HEK293T (cell line): ENCODE measurements at regions not wholly inside any gene's neighbourhood (a gene's known extent, or its start where the extent isn't known, plus 50 kb on each side); places are given as distances from the start of the nearest gene placed in this dataset.

Experiments
- CTCF ChIA-PET: fragments of 350-600 bp; formaldehyde crosslinking; extraction: SDS; loops from one replicate; lab custom pipeline; 2021; ENCODE audit warnings: antibody characterized with exemption, inconsistent platforms; lab: Yijun Ruan, JAX
- POLR2A ChIA-PET: fragments of 350-600 bp; formaldehyde crosslinking; extraction: SDS; loops from one replicate; lab custom pipeline; 2020; ENCODE audit warnings: antibody characterized with exemption, inconsistent platforms; lab: Yijun Ruan, JAX
- DNase-seq: peaks from one replicate; pipeline ENCODE4 v3.0.0; 2012; ENCODE audit warnings: mixed read lengths; ENCODE audit errors: extremely low spot score
- ARNT ChIP-seq: fragments of 450-650 bp; IDR thresholded peaks from 2 replicates; pipeline ENCODE4 v1.6.1; 2017; ENCODE audit warnings: mild to moderate bottlenecking
- BHLHE40 ChIP-seq: fragments of 450-650 bp; IDR thresholded peaks from 2 replicates; pipeline ENCODE4 v1.6.1; 2016; ENCODE audit warnings: mild to moderate bottlenecking, moderate library complexity, borderline replicate concordance
- CTBP1 ChIP-seq: fragments of 450-650 bp; IDR thresholded peaks from 2 replicates; pipeline ENCODE4 v1.6.1; 2016; ENCODE audit warnings: borderline replicate concordance
- ELF4 ChIP-seq: fragments of 450-650 bp; IDR thresholded peaks from 2 replicates; pipeline ENCODE4 v1.6.1; 2017; ENCODE audit warnings: antibody characterized with exemption
- FOXA1 ChIP-seq: fragments of 450-650 bp; IDR thresholded peaks from 2 replicates; pipeline ENCODE4 v1.6.1; 2016; ENCODE audit warnings: mild to moderate bottlenecking
- FOXK2 ChIP-seq: fragments of 450-650 bp; IDR thresholded peaks from 2 replicates; pipeline ENCODE4 v1.6.1; 2016; ENCODE audit warnings: mild to moderate bottlenecking
- FOXM1 ChIP-seq: fragments of 450-650 bp; IDR thresholded peaks from 2 replicates; pipeline ENCODE4 v1.6.1; 2017; ENCODE audit warnings: mild to moderate bottlenecking, borderline replicate concordance
- HDGF ChIP-seq: fragments of 450-650 bp; IDR thresholded peaks from 2 replicates; pipeline ENCODE4 v1.6.1; 2017; ENCODE audit warnings: antibody characterized with exemption, borderline replicate concordance
- L3MBTL2 ChIP-seq: fragments of 450-650 bp; conservative IDR thresholded peaks from 2 replicates; pipeline ENCODE4 v1.6.1; 2016; ENCODE audit warnings: mild to moderate bottlenecking
- LEF1 ChIP-seq: fragments of 450-650 bp; IDR thresholded peaks from 2 replicates; pipeline ENCODE4 v1.6.1; 2017; ENCODE audit warnings: mild to moderate bottlenecking, borderline replicate concordance
- NFRKB ChIP-seq: fragments of 450-650 bp; IDR thresholded peaks from 2 replicates; pipeline ENCODE4 v1.6.1; 2016; ENCODE audit warnings: mild to moderate bottlenecking, moderate library complexity
- PKNOX1 ChIP-seq: fragments of 450-650 bp; IDR thresholded peaks from 2 replicates; pipeline ENCODE4 v1.6.1; 2016
- SP1 ChIP-seq: fragments of 450-650 bp; IDR thresholded peaks from 2 replicates; pipeline ENCODE4 v1.6.1; 2017
- SUZ12 ChIP-seq: fragments of 450-650 bp; IDR thresholded peaks from 2 replicates; pipeline ENCODE4 v1.6.1; 2016; ENCODE audit warnings: mild to moderate bottlenecking
- TARDBP ChIP-seq: fragments of 450-650 bp; IDR thresholded peaks from 2 replicates; pipeline ENCODE4 v1.6.1; 2016
- ZNF384 ChIP-seq: fragments of 450-650 bp; IDR thresholded peaks from 2 replicates; pipeline ENCODE4 v1.6.1; 2016

DNA sequence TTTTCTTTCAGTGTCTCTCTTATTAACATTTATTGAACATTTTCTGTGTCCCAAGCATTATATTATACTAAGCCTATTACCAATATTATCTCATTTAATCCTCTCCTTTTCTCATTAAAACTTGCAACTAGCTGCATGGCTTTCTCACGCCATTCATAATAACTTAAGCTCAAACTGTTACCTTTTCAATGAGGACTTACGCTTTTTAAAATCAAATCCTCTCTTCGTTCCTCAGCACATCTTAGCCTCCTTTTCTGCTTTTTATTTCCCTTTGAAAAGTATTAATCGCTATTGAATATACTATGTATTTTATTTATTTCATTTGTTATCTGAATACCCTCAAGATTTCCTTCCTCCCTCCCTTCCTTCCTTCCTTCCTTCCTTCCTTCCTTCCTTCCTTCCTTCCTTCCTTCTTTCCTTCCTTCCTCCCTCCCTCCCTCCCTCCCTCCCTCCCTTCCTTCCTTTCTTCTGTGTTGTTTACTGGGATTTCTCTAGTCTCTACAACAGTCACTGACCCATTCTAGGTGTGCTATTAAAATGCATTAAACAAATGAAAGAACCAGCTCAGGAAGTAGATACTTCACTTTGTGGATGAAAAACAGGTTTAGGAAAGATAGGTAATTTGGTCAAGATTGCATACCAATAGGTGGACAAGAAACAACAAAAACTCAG, 294.1 kb upstream of the TUT7 start:
- POLR2A ChIA-PET, result no interaction called here
- DNase-seq, result no peak
- TF ChIP-seq HDGF (no peak), ZNF384 (no peak), PKNOX1 (no peak), FOXM1 (no peak), NFRKB (no peak), ELF4 (no peak), SP1 (no peak), CTBP1 (no peak), FOXA1 (no peak), BHLHE40 (no peak), FOXK2 (no peak), TARDBP (no peak), L3MBTL2 (no peak), SUZ12 (no peak), LEF1 (no peak)
- CTCF ChIA-PET, result no interaction called here

GRCh38 chr9:86645303-86645702, 291.1 kb upstream of the TUT7 start:
- TF ChIP-seq ARNT (no peak), SP1 (no peak), ZNF384 (no peak), ELF4 (no peak), FOXA1 (no peak), HDGF (no peak), FOXK2 (no peak), CTBP1 (no peak), PKNOX1 (no peak), SUZ12 (no peak), NFRKB (no peak), BHLHE40 (no peak), FOXM1 (no peak), L3MBTL2 (no peak), LEF1 (no peak)
- ChIA-PET POLR2A (interaction anchor here (1.1 kb wide), 1 partner anchor 15 kb away, joined by 3 read pairs; no protein-coding TSS in a partner anchor), CTCF (interaction anchor here (0.8 kb wide), 1 partner anchor 303 kb away, joined by 3 read pairs; no protein-coding TSS in a partner anchor)
- no peak for DNase-seq

DNA sequence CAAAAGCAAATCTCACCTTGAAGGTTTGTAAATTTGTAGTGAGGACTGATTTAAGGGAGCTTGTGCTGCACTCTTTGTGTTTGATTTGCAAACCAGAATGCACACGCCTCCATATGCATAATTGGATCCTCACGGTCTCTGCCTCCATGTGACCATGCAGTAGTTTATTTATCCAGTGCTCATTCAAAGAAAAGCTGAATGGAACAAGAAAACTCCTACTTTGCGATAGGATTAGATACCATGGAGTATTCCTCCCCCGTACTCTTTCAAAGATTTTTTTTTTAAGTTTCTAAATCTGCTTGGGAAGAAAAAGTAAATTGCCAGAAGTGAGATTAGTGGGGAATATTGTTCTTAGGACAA, 290.4 kb upstream of the TUT7 start:
- ChIA-PET CTCF (interaction anchor here (0.8 kb wide), 1 partner anchor 303 kb away, joined by 3 read pairs; no protein-coding TSS in a partner anchor), POLR2A (interaction anchor here (1.1 kb wide), 1 partner anchor 16 kb away, joined by 3 read pairs; no protein-coding TSS in a partner anchor)
- TF ChIP-seq CTBP1, result no peak
- no peak for TF ChIP-seq FOXK2
- no peak for TF ChIP-seq NFRKB
- TF ChIP-seq L3MBTL2, result no peak
- no peak for TF ChIP-seq HDGF
- no peak for DNase-seq

- DNase-seq, result no peak
- ChIA-PET CTCF (no interaction called here), POLR2A (no interaction called here)
- TF ChIP-seq HDGF, result no peak
- TF ChIP-seq FOXA1, result no peak
Measured at GRCh38 chr9:86643946-86644674, 289.9 kb upstream of the TUT7 start.

- DNase-seq, result no peak
- CTCF ChIA-PET, result no interaction called here
- TF ChIP-seq L3MBTL2, result no peak
- TF ChIP-seq CTBP1, result no peak
- no peak for TF ChIP-seq SUZ12
- TF ChIP-seq SP1, result no peak
- no peak for TF ChIP-seq PKNOX1
- TF ChIP-seq FOXA1, result no peak
- TF ChIP-seq TARDBP, result no peak
- TF ChIP-seq BHLHE40, result no peak
- TF ChIP-seq FOXK2, result no peak
- no peak for TF ChIP-seq LEF1
- TF ChIP-seq FOXM1, result no peak
- TF ChIP-seq ZNF384, result no peak
- no peak for TF ChIP-seq ELF4
- no peak for TF ChIP-seq ARNT
- POLR2A ChIA-PET, result no interaction called here
Measured at GRCh38 chr9:86642721-86643120, 288.5 kb upstream of the TUT7 start.

DNA sequence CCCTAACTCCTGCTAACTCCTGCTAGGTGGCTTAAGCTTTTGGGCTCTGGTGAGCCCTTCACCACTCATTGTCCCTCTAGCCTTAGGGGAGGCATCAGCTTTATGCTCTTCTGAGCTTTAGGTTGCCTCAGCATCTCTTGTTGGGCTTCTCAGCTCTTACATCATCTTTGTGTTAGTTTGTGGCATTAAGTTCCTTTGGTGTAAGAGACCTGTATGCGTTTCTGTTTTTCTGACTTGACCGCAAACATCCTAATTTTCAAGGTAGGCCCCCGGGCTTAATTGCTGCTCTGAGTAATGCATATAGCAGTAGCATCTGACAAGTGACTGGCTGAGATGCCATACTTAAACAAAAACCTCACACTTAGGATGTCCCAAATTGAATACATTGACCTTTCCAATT, 287.8 kb upstream of the TUT7 start:
- TF ChIP-seq ZNF384, result no peak
- TF ChIP-seq FOXA1, result no peak
- no peak for TF ChIP-seq FOXK2
- TF ChIP-seq CTBP1, result no peak
- no peak for TF ChIP-seq TARDBP
- no peak for TF ChIP-seq L3MBTL2
- no peak for TF ChIP-seq SUZ12
- no peak for TF ChIP-seq ARNT
- no peak for TF ChIP-seq FOXM1
- no peak for DNase-seq
- POLR2A ChIA-PET, result no interaction called here
- CTCF ChIA-PET, result no interaction called here
